Muscle layer of colon (tissue), 2 donors: ENCODE measurements at regions not wholly inside any gene's neighbourhood (a gene's known extent, or its start where the extent isn't known, plus 50 kb on each side); places are given as distances from the start of the nearest gene placed in this dataset.
"Not testable (repeated sequence)": the region's sequence is repeated elsewhere in the genome, so short reads cannot be mapped to it uniquely, and the experiment has no call there.

ENCODE experiments used
- H3K27ac ChIP-seq: one replicate; pipeline ENCODE4 v1.7.0; 2013; ENCODE audit warnings: low read depth, mild to moderate bottlenecking, low read length, moderate library complexity
- H3K27me3 ChIP-seq, 2 donors: one replicate each; pipeline ENCODE4 v1.7.0; 2013; ENCODE audit warnings: low read length in 2 of 2, mild to moderate bottlenecking in 2 of 2; ENCODE audit not compliant: insufficient read depth in 2 of 2, control insufficient read depth in 1 of 2
- H3K36me3 ChIP-seq: one replicate; pipeline ENCODE4 v1.7.0; 2013; ENCODE audit warnings: mild to moderate bottlenecking, low read length; ENCODE audit not compliant: insufficient read depth
- H3K4me1 ChIP-seq: one replicate; pipeline ENCODE4 v1.7.0; 2013; ENCODE audit warnings: mild to moderate bottlenecking, low read length; ENCODE audit not compliant: insufficient read depth
- H3K4me3 ChIP-seq, 2 donors: one replicate each; pipeline ENCODE4 v1.7.0; 2013; ENCODE audit warnings: low read length in 2 of 2, low read depth in 1 of 2, mild to moderate bottlenecking in 1 of 2, moderate library complexity in 1 of 2
- H3K9ac ChIP-seq: one replicate; pipeline ENCODE4 v1.7.0; 2013; ENCODE audit warnings: low read length
- H3K9me3 ChIP-seq: one replicate; pipeline ENCODE4 v1.7.0; 2013; ENCODE audit warnings: mild to moderate bottlenecking, low read length
- donor health status: abdominal sarcoma.
- donor health status: Adenocarcinoma of cecum.

DNA sequence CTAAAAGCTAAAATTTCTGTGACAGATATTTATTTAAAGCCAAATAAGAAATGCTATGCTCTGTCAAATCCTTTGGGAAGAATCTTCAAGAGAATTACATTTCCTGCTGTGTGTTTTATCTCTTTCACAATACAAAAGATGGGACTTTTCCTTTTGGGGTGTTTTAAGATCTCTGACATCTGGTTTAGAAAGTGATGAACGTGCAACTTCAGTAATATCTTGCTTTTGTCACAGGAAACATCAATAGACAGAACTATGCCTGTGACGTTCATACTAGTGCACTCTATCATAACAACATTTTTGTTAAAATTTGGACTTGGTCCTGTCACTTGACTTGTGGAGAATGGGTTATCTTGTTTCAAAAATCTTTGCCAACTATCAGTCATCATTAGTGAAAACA is 195.7 kb upstream of the KCNMB2 start:
- Histone ChIP-seq H3K36me3 (no peaks in the 10 kb centered on the region), H3K27ac (no peak overlapping the region), H3K9ac (no peak overlapping the region), H3K4me3 (no peak overlapping the region), H3K9me3 (no peaks in the 10 kb centered on the region), H3K4me1 (no peaks in the 10 kb centered on the region), H3K27me3 (no peaks in the 10 kb centered on the region)

DNA sequence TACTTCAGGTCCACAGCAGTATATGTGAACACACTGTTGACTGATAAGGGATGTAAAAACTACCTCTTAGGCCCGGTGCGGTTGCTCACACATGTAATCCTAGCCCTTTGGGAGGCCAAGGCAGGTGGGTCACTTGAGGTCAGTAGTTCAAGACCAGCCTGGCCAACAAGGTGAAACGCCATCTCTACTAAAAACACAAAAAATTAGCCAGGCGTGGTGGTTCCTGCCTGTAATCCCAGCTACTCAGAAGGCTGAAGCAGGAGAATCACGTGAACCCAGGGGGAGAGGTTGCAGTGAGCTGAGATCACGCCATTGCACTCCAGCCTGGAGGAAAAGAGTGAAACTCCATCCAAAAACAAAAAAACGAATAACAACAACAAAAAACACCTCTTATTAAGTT is 194.6 kb upstream of the KCNMB2 start:
- Histone ChIP-seq H3K9me3 (no peaks in the 10 kb centered on the region), H3K9ac (no peak overlapping the region), H3K27me3 (no peaks in the 10 kb centered on the region), H3K4me1 (no peaks in the 10 kb centered on the region), H3K27ac (no peak overlapping the region), H3K4me3 (no peak overlapping the region), H3K36me3 (no peaks in the 10 kb centered on the region)

DNA sequence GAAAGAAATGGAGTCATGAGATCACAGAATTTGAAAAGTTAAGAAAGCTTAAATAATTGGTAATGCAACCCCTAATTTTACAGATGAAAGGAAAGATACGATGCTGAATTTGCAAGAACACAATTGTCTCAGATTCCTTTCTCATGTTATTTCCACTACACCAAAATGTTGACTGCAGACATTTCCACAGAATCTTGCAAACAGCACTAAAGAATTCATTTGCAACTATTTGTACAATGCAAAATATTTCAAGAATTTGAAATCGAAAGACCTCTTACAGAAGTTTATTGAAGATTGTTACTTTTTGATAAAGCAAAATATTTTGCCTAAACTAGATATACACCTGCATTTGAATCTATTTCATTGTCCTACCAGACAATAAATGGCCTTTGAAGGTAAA is 194.1 kb upstream of the KCNMB2 start:
- H3K27me3 ChIP-seq, result no peaks in the 10 kb centered on the region
- no peaks in the 10 kb centered on the region for H3K9me3 ChIP-seq
- H3K27ac ChIP-seq, result no peak overlapping the region
- no peaks in the 10 kb centered on the region for H3K36me3 ChIP-seq
- H3K4me3 ChIP-seq, result no peak overlapping the region
- H3K9ac ChIP-seq, result no peak overlapping the region
- H3K4me1 ChIP-seq, result no peaks in the 10 kb centered on the region

DNA sequence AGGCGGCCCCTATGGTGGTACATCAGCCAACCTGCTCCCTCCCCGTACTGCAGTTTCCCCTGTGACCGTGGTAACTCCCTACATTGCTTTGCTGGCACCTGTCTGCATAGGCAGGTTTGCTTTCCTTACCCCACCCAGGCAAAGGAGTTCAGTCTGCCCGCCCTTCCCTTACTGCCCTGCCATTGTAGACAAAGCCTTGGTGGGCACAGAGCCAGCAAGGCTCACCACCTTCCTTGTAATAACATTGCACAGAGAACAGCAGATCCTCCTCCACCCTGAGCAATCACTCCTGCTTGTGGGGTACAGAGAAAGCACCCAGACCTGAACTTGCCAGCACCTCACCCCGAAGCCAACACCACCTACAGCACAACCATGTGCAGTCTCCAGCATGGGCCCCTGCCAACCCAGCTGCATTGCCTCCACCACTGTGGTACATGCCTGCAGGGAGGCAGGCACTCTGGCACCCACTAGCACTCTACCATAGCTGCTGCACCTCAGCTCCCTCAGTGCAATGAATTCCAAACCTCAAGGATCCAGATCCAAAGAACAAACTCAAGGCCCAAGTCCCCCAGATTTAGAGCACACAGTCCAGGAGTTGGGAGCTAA is 192.7 kb upstream of the KCNMB2 start:
- H3K27me3 ChIP-seq, result no peaks in the 10 kb centered on the region
- no peaks in the 10 kb centered on the region for H3K36me3 ChIP-seq
- H3K4me3 ChIP-seq, result no peak overlapping the region
- no peak overlapping the region for H3K27ac ChIP-seq
- H3K9me3 ChIP-seq, result no peaks in the 10 kb centered on the region
- H3K9ac ChIP-seq, result no peak overlapping the region
- H3K4me1 ChIP-seq, result no peaks in the 10 kb centered on the region

DNA sequence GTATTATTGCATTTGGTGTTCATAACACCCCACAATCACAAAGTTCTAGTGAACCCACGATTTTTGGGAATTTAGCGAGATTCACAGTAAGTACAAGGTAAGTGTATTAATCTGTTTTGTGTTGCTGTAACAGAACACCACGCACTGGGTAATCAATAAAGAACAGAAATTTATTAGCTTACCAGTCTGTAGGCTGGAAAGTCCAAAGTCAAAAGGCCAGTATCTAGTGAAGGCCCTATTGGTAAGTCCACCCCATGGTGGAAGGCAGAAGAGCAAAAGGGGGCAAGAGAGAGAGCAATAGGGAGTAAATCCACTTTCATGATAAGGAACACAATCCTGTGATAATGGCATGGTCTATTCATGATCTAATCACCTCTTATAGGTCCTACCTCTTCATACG is 190.3 kb upstream of the KCNMB2 start:
- Histone ChIP-seq H3K9me3 (no peaks in the 10 kb centered on the region), H3K36me3 (no peaks in the 10 kb centered on the region), H3K4me1 (no peaks in the 10 kb centered on the region), H3K27ac (no peak overlapping the region), H3K4me3 (no peak overlapping the region), H3K9ac (no peak overlapping the region), H3K27me3 (no peaks in the 10 kb centered on the region)

DNA sequence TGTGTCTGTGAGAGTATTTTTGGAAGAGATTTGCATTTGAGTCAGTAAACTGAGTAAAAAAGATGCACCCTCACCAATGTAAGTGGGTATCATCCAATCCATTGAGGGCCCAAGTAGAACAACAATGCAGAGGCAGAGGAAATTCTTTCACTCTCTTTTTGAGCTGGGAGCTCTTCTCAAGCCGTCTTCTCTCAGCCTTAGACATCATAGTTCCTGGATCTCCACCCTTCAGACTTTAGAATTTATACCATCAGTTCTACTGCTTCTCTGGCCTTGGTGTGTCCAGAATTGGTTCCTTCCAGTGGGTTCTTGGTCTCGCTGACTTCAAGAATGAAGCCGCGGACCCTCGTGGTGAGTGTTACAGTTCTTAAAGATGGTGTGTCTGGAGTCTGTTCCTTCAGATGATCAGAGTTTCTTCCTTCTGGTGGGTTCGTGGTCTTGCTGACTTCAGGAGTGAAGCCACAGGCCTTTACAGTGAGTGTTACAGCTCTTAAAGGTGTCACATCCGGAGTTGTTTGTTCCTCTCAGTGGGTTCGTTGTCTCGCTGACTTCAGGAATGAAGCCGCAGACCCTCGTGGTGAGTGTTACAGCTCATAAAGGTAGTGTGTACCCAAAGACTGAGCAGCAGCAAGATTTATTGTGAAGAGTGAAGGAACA is 187.5 kb upstream of the KCNMB2 start:
- not testable (repeated sequence) for H3K9me3 ChIP-seq, H3K4me1 ChIP-seq, H3K36me3 ChIP-seq, H3K27me3 ChIP-seq, H3K4me3 ChIP-seq, H3K9ac ChIP-seq, H3K27ac ChIP-seq

DNA sequence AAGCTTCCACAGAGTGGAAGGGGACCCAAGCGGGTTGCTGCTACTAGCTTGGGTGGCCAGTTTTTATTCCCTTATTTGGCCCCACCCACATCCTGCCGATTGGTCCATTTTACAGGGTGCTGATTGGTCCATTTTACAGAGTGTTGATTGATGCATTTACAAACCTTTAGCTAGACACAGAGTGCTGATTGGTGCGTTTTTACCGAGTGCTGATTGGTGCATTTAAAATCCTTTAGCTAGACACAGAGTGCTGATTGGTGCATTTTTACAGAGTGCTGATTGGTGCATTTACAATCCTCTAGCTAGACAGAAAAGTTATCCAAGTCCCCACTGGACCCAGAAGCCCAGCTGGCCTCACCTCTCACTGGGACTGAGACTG is 187.0 kb upstream of the KCNMB2 start:
- H3K27me3 ChIP-seq, H3K27ac ChIP-seq, H3K36me3 ChIP-seq, H3K4me1 ChIP-seq, H3K9me3 ChIP-seq, H3K9ac ChIP-seq, H3K4me3 ChIP-seq: not testable (repeated sequence)

DNA sequence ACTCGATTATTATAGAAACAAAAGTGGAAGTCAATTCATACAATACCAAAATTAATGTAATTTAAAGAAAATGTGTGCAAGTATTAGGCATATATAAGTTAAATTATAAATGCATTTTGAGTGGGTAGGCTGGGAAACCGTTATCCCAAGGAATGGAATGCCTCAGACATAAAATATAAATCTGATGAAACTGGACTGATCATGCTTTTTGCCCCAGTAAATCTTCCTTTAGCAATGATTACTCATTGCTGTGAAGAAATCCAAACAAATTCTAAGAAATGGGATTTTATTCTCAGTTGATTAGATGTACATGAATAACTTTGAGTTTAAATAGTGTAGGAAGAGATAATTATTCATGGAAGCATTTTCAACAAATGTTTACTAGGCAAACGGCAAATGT is 185.5 kb upstream of the KCNMB2 start:
- Histone ChIP-seq H3K4me1 (peaks cover 7% of the 10 kb centered on the region), H3K9ac (no peak overlapping the region), H3K27me3 (no peaks in the 10 kb centered on the region), H3K27ac (no peak overlapping the region), H3K4me3 (no peak overlapping the region), H3K9me3 (no peaks in the 10 kb centered on the region), H3K36me3 (no peaks in the 10 kb centered on the region)

DNA sequence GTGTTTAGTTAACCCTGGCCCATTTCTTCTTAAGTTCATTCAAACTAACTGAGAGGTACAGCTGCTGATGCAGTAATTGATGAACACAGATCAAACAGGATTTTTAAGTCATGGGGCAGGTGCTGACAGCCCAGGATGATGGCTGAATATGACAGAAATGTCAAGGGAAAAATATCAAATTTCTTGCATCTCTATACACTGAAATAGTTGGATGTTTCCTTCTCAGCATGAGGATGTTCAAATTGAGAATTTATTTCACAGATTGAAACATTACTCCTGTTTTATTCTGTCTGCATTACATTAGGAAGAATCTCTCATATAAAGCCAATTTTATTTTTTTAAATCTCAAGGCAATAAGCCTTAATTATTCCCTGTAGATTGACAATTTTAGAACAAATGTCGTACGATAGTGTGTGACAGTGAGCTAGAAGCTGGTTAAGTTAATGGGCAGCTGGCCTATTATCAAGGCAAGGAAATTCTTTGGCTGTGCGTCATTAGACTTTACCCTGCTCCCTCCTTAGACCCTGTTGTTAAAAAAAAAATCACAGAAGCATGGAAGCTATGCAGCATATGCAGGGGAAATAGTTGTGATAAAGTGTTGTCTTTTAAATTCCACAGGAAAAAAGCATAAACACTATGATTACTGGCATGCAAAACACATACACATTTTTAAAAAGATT is 183.8 kb upstream of the KCNMB2 start:
- H3K36me3 ChIP-seq, result no peaks in the 10 kb centered on the region
- H3K9me3 ChIP-seq, result no peaks in the 10 kb centered on the region
- no peak overlapping the region for H3K4me3 ChIP-seq
- H3K4me1 ChIP-seq, result peaks cover 7% of the 10 kb centered on the region
- H3K27ac ChIP-seq, result no peak overlapping the region
- no peaks in the 10 kb centered on the region for H3K27me3 ChIP-seq
- H3K9ac ChIP-seq, result no peak overlapping the region

DNA sequence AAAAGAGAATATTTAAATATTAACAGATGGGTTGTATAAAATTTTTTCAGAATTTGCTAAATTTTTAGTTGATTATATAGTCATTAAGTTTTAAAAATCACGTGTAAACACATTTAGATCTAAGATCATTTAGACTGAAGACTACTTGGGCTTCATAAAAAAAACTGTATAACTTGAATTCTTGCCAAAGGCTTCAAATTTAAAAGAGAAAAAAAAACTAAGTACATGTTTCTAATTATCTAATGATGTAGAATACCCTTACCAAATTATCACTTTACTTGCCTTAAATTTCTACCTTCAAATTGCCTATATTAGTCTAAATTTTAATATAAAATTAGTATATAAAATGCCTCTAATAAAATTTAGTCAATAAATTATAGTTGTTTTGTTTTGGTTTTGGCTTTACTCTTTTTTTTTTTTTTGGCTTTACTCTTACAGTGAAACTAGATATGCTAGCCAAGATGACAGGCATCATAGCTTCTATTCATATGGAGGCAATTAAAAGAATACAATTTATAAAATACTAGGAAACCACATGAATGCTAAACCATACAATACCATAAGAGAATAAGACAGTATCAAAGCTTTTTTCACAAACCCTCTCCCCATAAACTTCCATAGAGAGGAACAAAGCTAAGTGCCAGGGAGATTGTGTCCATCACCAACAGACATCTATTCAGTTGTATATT is 183.1 kb upstream of the KCNMB2 start:
- Histone ChIP-seq H3K36me3 (no peaks in the 10 kb centered on the region), H3K4me1 (peaks cover 7% of the 10 kb centered on the region), H3K9ac (no peak overlapping the region), H3K9me3 (no peaks in the 10 kb centered on the region), H3K4me3 (no peak overlapping the region), H3K27ac (no peak overlapping the region), H3K27me3 (no peaks in the 10 kb centered on the region)

DNA sequence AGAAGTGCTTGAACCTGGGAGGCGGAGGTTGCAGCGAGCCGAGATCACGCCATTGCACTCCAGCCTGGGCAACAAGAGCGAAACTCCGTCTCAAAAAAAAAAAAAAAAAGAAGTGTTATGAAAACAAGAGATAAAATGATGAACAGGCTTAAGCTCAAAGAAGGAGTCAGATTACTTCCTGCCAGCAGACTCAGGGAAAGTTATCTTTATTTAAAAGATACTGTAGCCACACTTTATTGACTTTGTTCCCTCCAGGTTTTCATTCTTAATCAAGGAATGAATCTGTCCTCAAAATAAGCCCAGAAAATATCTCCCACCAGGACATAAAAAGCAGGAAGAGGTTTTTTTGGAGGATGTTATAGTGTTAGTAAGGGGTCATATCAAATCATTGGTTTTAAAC is 176.5 kb upstream of the KCNMB2 start:
- H3K27ac ChIP-seq, result no peak overlapping the region
- no peaks in the 10 kb centered on the region for H3K27me3 ChIP-seq
- no peak overlapping the region for H3K9ac ChIP-seq
- H3K9me3 ChIP-seq, result no peaks in the 10 kb centered on the region
- H3K4me1 ChIP-seq, result no peaks in the 10 kb centered on the region
- no peaks in the 10 kb centered on the region for H3K36me3 ChIP-seq
- no peak overlapping the region for H3K4me3 ChIP-seq
